ENCODE measurements at regions not wholly inside any gene's neighbourhood (a gene's known extent, or its start where the extent isn't known, plus 50 kb on each side); places are given as distances from the start of the nearest gene placed in this dataset.

DNA sequence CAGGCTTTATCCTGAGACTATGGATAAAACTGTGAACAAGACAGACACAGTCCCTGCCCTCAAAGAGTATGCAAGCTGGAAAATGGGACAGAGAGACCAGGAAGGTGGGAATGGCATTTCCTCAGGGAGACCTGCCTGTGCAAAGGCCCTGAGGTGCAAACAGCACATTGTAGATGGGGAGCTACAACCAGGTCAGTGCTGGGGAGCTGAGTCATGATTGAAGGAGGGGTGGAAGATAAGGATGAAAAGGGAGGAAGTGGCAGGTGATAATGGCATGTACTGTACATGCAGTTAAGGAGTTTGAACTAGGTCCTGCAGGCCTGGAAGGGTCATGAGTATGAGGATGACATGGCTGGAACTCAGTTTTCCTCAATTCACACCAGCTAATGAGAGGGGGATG, 75.5 kb upstream of the BOD1 start:
- DNase-seq, result no peak

DNA sequence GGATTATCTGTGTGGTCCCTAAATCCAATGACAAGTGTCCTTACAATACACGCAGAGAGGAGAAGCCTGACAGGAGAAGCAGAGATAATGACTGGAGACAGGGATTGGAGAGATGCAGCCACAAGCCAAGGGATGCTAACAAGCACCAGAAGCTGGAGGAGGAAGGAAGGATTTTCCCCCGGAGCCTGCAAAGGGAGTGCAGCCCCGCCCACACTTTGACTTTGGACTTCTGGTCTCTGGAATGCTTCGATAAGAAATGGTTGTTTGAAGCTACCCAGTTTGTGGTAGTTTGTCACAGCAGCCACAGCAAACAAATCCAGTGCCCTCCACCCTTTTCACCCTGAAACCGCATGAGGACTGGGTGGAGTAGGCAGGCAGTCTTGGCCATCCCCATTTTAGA, 77.2 kb upstream of the BOD1 start:
- DNase-seq, result no peak

DNA sequence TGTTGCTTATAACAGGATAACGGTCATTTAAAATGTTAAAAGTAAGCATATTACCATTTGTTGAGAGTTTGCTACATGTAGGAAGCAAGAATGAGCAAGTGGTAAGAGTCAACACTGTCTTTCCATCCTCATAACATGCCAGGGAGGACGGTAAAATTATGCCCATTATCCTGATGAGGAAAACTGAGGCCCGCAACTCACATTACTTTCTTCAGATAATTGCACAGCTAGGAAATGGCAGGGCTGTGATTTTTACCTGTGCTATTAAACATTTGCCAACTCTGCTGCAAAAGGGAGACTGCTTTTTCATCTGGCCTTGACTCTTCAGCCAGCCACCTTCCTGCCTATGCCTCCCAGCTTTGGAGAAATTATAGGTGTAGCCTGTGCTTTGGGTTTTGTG, 79.8 kb upstream of the BOD1 start:
- no peak for DNase-seq

DNA sequence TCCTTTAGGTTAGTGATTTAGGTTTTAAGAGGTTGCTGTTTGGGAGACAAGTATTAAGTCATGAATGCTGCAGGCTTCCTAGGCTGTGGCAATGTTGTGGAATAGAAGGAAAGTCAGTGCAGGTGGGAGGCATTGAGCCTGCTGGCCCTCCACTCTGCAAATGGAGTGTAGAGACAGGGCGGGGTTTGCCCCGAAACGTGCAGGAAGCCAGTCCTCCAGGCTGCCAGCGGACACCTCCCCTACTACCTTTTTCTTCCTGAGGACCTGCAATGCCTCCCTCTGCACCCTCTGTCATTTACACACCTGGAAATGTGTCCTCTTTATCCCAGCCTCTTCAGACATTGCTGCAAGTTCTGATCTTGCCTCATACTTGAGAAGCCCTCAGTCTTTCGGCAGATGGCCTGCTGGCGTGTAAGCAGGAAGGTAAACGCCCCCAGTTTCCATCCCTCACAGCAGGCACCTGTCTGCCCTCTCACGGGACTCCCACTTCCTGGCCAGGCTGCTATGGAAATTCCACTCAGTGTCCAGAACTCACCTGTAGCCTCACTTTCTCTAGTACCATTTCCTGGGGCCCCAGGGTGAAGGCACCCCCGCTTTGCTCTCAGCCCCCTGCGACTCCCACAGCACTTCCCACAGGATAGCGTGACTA, 81.6 kb upstream of the BOD1 start:
- DNase-seq, result no peak

DNA sequence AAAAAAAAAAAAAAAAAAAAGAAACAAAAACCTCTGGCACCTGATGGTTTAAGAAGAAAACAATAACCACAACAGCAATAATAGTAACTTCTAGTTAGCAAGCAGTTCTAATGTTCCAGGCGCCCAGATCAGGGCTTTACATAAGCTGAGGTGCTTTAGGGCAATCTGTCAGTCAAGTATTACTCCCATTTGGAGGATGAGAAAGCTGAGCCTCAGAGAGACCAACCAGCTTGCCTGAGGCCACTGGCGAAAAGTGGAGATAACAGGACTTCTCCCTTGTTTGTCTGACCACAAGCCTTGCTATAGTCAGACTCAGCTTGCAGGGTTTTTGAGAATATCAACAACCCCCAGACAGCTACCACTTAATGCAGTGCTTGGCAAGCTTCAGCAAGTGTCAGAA, 83.5 kb upstream of the BOD1 start:
- no peak for DNase-seq

DNA sequence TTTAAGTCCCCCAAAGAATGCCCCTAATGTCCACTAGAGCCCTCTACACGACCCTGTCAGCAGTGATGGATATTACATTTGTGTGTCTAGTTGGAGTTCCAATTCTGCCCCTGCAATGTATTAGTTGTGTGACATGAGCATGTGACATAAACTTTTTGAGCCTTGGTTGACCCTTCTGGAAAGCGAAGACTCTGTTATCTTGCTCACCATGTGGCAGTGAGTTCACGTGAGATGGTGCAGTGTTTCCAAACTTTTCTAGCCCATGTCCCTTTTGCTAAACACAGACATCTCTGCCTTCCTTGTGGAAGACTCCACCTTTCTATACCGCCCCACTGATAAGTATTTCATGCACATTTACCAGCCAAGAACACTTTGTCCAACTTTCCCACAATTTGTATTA, 87.0 kb upstream of the BOD1 start:
- no peak for DNase-seq

DNA sequence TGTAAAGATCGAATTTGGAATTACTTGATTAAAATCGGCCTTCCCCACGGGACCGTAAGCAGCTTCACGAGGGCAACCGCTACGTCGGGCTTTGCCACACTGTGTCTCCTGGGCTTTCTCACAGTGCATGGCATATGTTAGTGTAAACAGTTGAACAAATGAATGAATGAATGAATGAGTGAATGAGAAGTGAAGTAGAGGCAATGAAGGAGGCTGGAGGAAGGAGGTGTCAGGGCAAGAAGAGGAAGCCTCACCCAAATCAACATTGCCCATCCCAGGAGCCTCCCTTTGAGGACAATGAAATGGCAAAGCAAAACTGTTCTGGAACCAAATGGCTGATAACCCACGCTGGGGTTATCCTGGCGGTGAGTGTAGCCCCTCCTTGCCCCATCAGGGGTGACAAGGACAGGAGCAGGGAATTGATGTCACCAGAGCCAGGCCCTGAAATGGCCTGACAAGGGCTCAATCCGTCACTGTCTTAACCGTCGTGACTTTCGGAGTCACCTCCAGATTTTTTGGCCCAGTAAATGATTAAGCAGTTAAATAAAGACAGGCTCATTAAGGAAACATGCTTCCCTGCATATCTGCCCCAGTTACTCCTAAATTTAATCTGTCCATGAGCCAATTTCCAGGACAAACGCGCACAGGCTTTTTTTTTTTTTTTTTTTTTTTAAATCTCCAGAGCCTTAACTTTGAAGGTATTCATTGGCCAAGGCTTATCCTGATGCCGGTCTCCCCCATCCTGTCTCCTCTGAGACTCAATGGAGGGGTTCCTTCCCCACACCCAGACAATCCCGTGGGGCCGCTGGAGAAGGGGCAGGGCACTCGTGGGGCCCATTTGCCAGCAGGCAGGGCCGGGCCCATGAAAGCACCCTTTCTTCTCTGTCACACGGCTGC, 88.4 kb upstream of the BOD1 start:
- no peak for DNase-seq

DNA sequence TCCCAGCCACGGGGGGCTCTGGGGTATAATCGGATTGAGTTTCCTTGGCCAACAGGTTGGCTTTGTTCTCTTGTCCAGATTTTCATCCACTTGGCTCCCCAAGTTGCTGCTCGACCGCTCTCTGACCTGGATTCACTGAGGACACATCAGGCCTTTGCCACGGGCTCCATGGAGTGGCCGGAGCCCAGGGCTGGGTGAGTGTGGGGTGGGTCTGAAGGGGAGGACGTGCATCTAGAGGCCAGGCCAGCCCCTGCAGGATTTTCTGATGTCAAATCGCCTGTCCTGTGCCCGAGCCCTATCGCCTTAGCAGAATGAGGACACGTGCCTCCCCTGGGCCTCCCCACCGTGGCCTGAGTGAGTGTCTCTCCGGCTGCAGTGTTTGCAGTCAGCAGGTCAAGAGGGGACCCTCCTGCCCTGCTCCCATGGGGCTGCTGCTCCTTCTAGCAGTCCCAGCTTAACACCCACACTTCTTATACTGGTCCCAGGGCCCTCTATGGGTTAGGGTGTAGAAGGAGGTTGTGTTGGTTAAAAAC, 89.1 kb upstream of the BOD1 start:
- DNase-seq, result no peak

DNA sequence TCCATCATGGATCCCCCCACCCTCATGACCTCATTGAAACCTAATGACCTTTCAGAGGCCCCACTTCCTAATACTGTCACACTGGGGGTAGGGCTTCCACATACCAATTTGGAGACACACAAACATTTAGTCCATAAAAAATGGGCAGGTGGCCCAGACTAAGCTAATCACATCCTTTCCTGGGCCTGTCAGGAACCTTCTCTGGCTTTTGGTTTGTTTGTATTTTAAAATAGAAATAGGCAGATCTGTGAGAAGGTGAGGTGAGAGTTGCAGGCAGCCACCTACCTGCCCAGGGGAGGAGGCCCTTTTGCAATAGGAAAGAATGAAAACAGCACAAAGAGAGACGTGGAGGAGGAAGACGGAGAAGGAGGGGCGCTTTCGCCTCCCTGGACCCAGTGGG, 90.2 kb upstream of the BOD1 start:
- DNase-seq, result no peak

DNA sequence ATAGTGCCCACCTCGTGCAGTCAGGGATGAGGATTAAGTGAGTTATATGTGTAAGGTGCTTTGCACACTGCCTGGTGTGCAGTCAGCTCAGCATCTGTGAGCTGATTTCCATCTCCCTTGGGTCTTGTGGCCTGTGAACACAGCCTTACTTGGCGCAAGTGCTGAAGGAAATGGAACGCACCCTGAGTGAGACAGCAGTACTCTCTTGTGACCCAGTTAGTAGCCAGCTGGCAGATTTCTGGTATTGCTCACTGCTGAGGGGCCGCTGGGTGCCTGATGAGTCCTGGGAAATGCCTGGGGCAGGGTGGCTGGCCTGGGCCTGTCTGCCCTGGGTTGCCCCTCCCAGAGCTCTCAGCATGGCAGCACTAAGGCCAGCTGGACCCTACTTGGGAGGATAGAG, 90.9 kb upstream of the BOD1 start:
- DNase-seq, result no peak

DNA sequence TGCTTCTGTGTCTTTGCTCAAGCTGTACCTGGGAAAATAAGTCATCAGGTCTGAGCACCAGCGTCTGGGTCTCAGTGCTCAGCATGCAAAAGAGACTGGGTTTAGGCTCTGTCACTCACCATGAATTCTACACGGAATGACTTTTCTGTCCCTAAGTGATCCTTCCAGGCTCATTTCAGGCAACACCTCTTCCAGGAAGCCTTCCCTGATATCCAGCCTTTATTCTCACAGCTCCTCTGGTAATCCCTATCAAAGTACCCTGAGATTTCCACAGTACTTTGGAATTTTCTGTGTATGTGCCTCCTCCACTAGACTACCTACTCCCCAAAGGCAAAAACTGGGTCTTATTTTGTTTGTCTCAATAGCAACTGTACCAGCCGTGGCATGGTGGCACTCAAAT, 92.7 kb upstream of the BOD1 start:
- DNase-seq, result no peak

DNA sequence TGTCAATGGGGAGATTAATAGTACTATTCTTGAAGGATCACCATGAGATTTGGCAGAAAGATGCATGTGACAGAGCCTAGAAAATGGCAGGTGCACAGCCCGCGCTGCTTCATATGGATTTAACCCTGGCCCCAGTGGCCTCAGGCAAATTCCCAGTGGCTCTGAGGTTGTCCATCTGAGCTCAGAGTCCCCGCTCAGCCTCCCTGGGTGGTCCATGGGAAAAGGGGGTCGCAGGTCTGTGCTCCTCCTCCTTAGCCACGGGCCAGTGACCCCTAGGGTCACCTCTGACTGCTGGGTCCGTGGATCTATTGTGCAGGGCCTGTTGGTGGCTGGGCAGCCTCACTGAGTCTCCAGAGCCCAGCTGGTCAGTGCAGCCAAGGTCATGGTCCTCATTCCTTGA, 93.3 kb upstream of the BOD1 start:
- DNase-seq, result no peak

DNA sequence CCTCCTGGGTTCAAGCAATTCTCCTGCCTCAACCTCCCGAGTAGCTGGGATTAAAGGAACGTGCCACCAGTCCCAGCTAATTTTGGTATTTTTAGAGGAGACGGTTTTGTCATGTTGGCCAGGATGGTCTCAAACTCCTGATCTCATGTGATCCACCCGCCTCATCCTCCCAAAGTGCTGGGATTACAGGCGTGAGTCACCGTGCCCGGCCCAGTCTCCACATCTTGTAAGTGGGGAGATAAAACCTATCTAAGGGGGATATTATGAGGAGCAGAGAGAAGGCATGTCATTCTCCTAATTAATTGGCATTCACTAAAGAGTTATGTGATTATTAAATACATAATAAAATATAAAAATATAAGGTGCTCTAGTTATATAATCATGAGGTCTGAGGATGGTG, 94.1 kb upstream of the BOD1 start:
- DNase-seq, result no peak

DNA sequence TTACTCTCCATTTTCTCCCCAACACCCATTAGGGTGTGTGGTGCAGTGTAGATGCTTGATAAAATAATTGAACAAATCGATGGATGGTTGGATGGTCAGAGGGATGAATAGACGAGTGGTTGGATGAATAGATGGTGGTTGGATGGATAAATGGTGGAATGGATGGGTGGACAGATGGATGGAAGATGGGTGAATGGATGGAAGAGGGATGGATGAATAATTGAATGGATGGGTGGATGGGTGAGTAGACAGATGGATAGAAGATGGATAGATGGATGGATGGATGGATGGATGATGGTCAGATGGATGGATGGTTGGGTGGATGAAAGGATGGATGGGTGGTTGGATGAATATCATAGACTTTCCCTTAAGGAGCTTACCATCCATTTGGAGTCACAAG, 95.0 kb upstream of the BOD1 start:
- DNase-seq, result no peak

DNA sequence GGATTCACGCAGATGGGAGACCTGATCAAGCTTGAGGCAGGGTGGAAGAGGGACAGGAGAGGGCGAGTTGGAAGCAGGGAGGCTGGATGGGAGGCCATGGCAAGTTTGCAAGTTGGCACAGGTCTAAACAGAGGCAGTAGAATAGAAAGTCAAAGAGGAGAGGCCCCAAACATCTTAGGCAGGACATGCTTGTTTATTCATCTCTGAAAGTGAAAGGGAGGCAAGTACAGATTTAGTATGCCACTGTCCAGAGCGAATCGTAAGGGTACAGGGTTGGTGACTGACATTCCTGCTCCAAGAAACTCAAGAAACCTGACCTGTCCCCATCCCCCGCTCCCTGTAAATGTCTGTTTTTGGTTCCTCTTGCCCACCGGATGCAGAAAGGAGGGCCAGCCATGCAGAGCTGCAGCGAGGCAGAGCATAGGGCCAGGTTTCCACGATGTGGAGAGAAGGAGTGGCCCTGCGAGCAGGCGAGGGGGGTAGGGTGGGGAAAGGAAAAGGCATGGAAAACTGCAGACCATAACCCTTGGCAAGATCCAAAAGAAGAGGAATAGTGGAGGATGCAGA, 96.2 kb upstream of the BOD1 start:
- no peak for DNase-seq

DNA sequence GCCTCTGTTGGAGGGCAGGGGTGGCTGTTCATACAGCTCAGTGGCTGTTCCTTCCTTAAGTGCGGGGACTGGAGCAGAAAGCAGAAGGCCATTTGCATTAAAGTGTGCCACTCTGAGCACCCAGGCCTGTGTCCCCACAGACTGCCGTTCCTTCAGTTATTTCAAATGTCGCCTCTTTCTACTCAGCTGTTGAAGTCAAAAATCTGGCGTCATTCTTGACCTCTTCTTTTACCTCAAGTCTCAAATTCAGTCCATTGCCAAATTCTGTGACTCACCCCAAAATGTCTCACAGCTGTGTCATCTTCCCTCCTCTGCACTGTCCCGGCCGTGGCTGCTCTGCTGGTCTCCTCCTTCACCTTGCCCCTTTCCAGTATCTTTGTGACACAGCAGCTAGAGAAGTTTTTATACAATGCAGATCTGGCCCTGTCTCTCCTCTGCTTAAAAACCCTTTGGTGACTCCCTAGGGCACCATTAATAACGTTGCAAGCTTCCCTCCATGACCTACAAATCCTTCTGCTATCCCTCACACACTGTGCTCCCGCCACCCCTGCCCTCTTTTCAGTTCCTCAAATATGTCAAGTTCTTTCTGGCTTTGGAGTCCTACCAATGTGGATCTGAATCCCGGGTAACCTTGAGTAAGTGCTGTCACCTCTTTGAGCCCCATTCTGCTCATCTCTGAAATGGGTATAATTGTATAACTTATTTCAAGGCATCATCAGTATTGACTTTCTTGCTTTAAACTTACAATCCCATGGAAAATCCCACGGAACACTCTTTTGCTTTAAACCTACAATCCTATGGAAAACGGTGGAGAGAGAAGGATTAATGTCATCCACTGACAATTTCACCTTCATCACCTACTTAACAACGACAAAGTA, 98.3 kb upstream of the BOD1 start:
- DNase-seq, result no peak

DNA sequence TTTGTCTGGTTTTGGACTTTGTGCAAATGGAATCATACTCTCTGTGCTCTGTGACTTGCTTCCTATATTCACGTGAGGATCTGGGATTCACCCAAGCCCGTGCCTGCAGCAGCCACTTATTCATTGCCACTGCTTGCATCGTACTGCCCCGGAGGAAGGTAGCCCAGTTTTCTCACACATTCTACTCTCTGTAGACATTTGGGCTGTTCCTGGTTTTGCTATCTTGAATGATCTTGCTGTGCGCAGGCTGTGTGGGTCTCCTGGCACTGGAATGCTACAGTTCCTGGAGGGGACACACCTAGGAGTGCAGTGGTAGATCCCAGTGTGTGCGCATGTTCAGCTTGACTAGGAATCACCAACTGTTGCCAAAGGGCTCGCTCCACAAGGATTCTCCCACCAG, 99.2 kb upstream of the BOD1 start:
- DNase-seq, result no peak

DNA sequence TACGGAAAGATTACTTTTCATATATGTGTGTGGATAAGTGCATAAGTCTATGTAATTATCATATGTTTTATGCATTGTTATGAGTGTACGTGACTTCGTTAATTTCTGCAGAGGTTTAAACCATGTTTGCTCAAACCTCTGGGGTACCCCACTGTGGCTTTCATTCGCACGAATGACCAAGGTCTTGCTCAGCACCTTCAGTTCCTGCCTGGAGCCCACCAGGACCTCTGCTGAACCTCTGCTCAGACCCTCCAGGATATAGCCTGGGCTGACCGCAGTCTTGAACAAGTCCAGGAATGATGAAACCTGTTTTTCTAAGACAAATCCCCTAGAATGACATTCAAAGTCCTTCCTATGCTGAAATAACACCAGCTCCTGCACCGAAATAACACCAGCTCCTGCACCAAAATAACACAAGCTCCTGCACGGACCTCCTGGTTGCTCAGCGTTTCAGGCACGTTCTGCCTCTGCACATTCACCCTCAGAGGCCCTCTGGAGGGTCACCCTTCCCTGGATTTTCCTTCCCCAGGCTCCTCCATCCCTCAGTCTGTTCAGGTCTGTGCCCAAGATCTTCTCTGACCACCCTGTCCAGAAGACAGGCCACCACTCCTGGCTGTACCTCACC, 99.7 kb upstream of the BOD1 start:
- no peak for DNase-seq

DNA sequence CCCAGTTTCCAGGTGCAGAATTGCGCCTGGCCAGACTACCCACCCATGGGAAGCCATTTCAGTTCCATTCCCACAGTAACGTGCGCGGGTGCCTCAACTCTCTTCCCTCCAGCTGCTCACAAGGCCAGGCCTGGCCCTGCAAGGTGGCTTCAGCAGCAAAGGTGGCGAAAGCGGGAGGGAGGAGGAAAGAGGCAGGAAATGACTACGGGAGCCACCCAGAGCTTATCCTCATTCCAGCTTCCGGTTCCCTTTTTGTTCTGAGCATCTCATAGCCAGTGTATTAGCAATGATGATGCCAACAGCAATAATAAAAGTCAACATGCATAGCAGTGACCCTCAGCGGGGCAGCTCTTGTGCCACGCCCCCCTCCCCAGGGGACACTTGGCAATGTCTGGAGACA, 101.5 kb upstream of the BOD1 start:
- no peak for DNase-seq

DNA sequence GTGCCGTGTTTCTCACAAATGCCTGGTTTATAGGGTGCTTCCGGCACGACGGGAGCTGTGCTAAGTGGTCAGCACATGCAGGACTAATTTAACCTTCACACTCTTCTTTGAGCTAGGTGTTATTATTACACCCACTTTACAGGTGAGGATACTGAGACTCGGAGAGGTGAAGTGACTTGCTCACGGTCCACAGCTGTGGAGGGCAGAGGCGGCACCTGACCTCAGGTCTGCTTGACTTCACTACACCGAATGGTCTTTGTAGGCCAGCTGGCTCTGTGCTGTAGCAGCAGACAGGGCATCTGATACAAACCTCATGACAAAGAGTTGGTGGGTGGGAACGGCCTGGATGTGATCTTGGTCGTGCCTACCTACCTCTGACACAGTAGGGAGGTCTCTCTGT, 102.0 kb upstream of the BOD1 start:
- DNase-seq, result no peak

DNA sequence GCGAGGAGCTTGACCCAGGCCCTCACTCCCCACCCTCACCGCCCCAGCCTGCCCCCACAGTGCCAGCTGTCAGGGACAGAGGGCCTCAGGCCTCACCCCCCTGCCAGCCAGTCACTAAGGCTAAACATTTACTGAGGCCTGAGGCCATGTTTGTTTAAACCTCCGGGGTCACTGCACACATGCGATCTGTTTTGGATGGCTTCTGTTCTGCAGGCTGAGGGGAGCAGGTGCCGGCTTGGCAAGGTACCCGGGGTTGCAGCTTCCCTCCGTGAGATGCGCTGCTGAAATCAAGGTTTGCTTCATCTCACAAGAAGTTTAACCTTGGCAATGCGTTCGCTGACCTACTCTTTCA, 103.3 kb upstream of the BOD1 start:
- DNase-seq, result peak; percentile 11

DNA sequence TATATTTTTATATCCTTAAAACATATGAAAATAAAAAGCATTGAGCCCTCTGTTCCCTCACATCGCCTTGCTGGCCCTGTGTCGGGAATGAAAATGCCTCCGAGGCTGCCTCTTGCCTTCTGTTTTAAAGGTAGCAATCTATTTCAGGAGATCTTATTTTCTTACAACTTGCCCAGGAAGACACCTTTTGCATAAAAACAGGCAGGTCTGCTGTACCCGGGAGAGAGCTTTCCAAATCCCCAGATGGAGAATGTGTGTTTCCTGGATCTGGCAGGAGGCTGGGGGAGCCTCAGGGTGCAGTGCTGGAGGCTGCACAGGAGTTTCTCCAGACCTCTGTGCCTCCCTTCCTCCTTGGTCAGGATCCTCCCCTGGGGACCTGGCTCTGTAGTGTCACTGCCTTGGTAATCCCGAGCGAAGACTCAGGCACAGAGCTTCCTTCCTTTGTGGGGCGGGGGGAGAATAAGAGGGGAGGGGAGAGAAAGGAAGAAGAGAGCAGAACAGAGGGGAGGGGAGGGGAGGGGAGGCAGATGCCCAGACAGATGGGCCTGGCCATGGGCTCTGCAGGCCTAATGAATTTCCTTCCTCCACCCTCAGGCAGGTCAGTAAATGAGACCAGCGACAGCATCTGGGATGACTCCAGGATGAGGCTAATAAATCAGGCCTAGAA, 104.0 kb upstream of the BOD1 start:
- DNase-seq, result peak; percentile 41

All from NCI-H1694 treated with DMSO at 0.1 percent for 48 hours (cell line).